ENCODE measurements at regions not wholly inside any gene's neighbourhood (a gene's known extent, or its start where the extent isn't known, plus 50 kb on each side); places are given as distances from the start of the nearest gene placed in this dataset.

- TF ChIP-seq CTCF (IDR thresholded peaks at IDR 0.05; ENCODE audit: low read depth, low read length, missing control alignments): no peak
Measured at GRCh38 chr7:131873581-131873980, 317.2 kb upstream of the PODXL start.

GRCh38 chr7:131869986-131870385 lies 313.6 kb upstream of the PODXL start:
- in situ Hi-C loops (cut with HindIII; ENCODE audit: low pct_ligation_motif_present, low sequenced_read_pairs): no loop called here
- no peaks in the 10 kb centered on the region for H3K36me3 ChIP-seq (replicated peaks)
- no peak overlapping the region for H3K4me3 ChIP-seq (ENCODE audit: low read depth, low read length)
- no peak for TF ChIP-seq CTCF (IDR thresholded peaks at IDR 0.05; ENCODE audit: low read depth, low read length, missing control alignments)
- H3K27ac ChIP-seq: no peak overlapping the region
- H3K27me3 ChIP-seq (replicated peaks): no peaks in the 10 kb centered on the region
- no peak for DNase-seq

More at GRCh38 chr7:131873581-131873980, 317.2 kb upstream of the PODXL start:
- Histone ChIP-seq H3K36me3 (replicated peaks) (no peaks in the 10 kb centered on the region), H3K27me3 (replicated peaks) (no peaks in the 10 kb centered on the region), H3K4me3 (ENCODE audit: low read depth, low read length) (no peak overlapping the region), H3K27ac (no peak overlapping the region)
- in situ Hi-C loops (cut with HindIII; ENCODE audit: low pct_ligation_motif_present, low sequenced_read_pairs): no loop called here
- DNase-seq: no peak

GRCh38 chr7:131869169-131869844 lies 312.9 kb upstream of the PODXL start:
- no peak for TF ChIP-seq CTCF (IDR thresholded peaks at IDR 0.05; ENCODE audit: low read depth, low read length, missing control alignments)
- Histone ChIP-seq H3K27ac (no peak overlapping the region), H3K27me3 (replicated peaks) (no peaks in the 10 kb centered on the region), H3K4me3 (ENCODE audit: low read depth, low read length) (no peak overlapping the region), H3K36me3 (replicated peaks) (no peaks in the 10 kb centered on the region)
- in situ Hi-C loops (cut with HindIII; ENCODE audit: low pct_ligation_motif_present, low sequenced_read_pairs): no loop called here
- no peak for DNase-seq

GRCh38 chr7:131867461-131867860 lies 311.0 kb upstream of the PODXL start:
- Histone ChIP-seq H3K36me3 (replicated peaks) (no peaks in the 10 kb centered on the region), H3K27ac (no peak overlapping the region), H3K4me3 (ENCODE audit: low read depth, low read length) (no peak overlapping the region), H3K27me3 (replicated peaks) (no peaks in the 10 kb centered on the region)
- no peak for TF ChIP-seq CTCF (IDR thresholded peaks at IDR 0.05; ENCODE audit: low read depth, low read length, missing control alignments)
- no peak for DNase-seq
- in situ Hi-C loops (cut with HindIII; ENCODE audit: low pct_ligation_motif_present, low sequenced_read_pairs): no loop called here

- DNase-seq: no peak
- TF ChIP-seq CTCF (IDR thresholded peaks at IDR 0.05; ENCODE audit: low read depth, low read length, missing control alignments): no peak
- no peaks in the 10 kb centered on the region for H3K27me3 ChIP-seq (replicated peaks)
- in situ Hi-C loops (cut with HindIII; ENCODE audit: low pct_ligation_motif_present, low sequenced_read_pairs): no loop called here
- H3K4me3 ChIP-seq (ENCODE audit: low read depth, low read length): no peak overlapping the region
- no peaks in the 10 kb centered on the region for H3K36me3 ChIP-seq (replicated peaks)
- no peak overlapping the region for H3K27ac ChIP-seq
Measured at GRCh38 chr7:131865911-131866310, 309.5 kb upstream of the PODXL start.
